HL-60 (cell line): ENCODE measurements at regions not wholly inside any gene's neighbourhood (a gene's known extent, or its start where the extent isn't known, plus 50 kb on each side); places are given as distances from the start of the nearest gene placed in this dataset.

ENCODE experiments used
- GABPA ChIP-seq: IDR thresholded peaks from 2 replicates; pipeline ENCODE4 v1.6.1; 2012; ENCODE audit warnings: low read depth
- POLR2AphosphoS5 ChIP-seq: IDR thresholded peaks from 2 replicates; pipeline ENCODE4 v1.6.1; 2012; ENCODE audit warnings: low read depth
- REST ChIP-seq: IDR thresholded peaks from 2 replicates; pipeline ENCODE4 v1.6.1; 2012; ENCODE audit warnings: low read depth; ENCODE audit not compliant: insufficient replicate concordance
- SPI1 ChIP-seq: IDR thresholded peaks from 2 replicates; pipeline ENCODE4 v1.6.1; 2012; ENCODE audit warnings: low read depth, mild to moderate bottlenecking, borderline replicate concordance
- TF ChIP-seq, protein P1 (sequence below): IDR thresholded peaks from one replicate; pipeline ENCODE4 v1.5.1; 2011; ENCODE audit warnings: low read length, control low read depth, inconsistent platforms; ENCODE audit not compliant: insufficient read depth

DNA sequence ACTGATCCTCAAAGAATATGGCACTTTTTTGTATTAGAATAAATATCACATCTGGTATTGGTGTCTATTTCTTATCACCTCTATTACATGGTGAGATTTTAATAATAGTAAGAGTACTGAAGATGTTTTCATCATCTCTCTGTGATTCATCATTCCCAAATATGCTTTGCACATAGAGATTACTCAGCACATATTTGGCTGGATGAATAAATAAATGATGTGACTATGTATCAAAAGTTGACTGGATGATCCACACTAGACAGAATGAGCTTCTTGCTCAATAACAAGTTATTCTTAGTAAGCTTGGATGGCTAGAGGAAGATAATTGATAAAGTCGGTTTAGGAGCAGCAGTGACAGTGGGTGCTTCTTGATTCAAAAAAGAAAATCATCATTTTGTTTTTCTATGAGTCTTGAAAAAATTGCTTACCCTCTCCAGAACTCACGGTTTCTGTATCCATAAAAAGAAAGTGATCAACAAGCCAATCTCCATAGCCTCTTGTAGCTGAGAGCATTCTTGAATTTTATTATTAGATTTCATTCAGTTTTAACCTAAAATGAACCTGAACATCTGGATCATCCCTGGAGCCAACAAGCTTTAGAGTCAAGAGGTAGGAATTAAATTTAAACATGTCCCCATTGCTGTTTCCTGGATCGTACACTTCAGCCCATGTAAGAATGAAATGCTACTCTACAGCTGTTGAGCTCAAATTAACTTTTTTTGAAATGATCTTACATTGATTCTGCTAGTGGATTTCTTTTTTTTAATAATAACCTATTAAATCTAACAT, 104.8 kb upstream of the OSTN start:
- TF ChIP-seq, protein P1, sequence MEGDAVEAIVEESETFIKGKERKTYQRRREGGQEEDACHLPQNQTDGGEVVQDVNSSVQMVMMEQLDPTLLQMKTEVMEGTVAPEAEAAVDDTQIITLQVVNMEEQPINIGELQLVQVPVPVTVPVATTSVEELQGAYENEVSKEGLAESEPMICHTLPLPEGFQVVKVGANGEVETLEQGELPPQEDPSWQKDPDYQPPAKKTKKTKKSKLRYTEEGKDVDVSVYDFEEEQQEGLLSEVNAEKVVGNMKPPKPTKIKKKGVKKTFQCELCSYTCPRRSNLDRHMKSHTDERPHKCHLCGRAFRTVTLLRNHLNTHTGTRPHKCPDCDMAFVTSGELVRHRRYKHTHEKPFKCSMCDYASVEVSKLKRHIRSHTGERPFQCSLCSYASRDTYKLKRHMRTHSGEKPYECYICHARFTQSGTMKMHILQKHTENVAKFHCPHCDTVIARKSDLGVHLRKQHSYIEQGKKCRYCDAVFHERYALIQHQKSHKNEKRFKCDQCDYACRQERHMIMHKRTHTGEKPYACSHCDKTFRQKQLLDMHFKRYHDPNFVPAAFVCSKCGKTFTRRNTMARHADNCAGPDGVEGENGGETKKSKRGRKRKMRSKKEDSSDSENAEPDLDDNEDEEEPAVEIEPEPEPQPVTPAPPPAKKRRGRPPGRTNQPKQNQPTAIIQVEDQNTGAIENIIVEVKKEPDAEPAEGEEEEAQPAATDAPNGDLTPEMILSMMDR, result no peak
- TF ChIP-seq GABPA (no peak), POLR2AphosphoS5 (no peak), REST (no peak), SPI1 (no peak)
